WERI-Rb-1 (cell line): ENCODE measurements at regions not wholly inside any gene's neighbourhood (a gene's known extent, or its start where the extent isn't known, plus 50 kb on each side); places are given as distances from the start of the nearest gene placed in this dataset.

Experiments
- DNase-seq: peaks from one replicate; pipeline ENCODE4 v3.0.0-alpha.2; 2020
- H3K27ac ChIP-seq: fragments of 250-450 bp; sonication (Bioruptor Pico); 2 replicates; pipeline ENCODE4 v1.5.1; 2020; ENCODE audit warnings: mild to moderate bottlenecking, moderate library complexity
- H3K27me3 ChIP-seq: fragments of 250-450 bp; sonication (Bioruptor Pico); 2 replicates; pipeline ENCODE4 v1.5.1; 2021; ENCODE audit warnings: mild to moderate bottlenecking, low read depth, moderate library complexity; ENCODE audit not compliant: insufficient read depth, severe bottlenecking
- H3K36me3 ChIP-seq: fragments of 250-450 bp; sonication (Bioruptor Pico); 2 replicates; pipeline ENCODE4 v1.5.1; 2020; ENCODE audit warnings: mild to moderate bottlenecking, moderate library complexity
- H3K4me3 ChIP-seq: 2 replicates; pipeline ENCODE4 v1.5.1; 2011; ENCODE audit warnings: low read depth, mild to moderate bottlenecking, control low read depth, low read length
- H3K9me3 ChIP-seq: fragments of 250-450 bp; sonication (Bioruptor Pico); 2 replicates; pipeline ENCODE4 v1.5.1; 2021; ENCODE audit warnings: mild to moderate bottlenecking, moderate library complexity; ENCODE audit not compliant: severe bottlenecking
- CTCF ChIP-seq: IDR thresholded peaks from 2 replicates; pipeline ENCODE4 v1.5.1; 2011; ENCODE audit warnings: low read depth, mild to moderate bottlenecking, control low read depth, inconsistent platforms, low read length

- H3K4me3 ChIP-seq: no peak overlapping the region
- no peak for TF ChIP-seq CTCF
- H3K27ac ChIP-seq: no peak overlapping the region
- H3K36me3 ChIP-seq: no peaks in the 10 kb centered on the region
- no peaks in the 10 kb centered on the region for H3K27me3 ChIP-seq
- DNase-seq: no peak
- H3K9me3 ChIP-seq: no peaks in the 10 kb centered on the region
Observed at GRCh38 chr1:116322752-116323405, 50.2 kb upstream of the ATP1A1 start.
